RWPE2 (cell line): ENCODE measurements at regions not wholly inside any gene's neighbourhood (a gene's known extent, or its start where the extent isn't known, plus 50 kb on each side); places are given as distances from the start of the nearest gene placed in this dataset.

Source experiments
- ATAC-seq: fragments of 200-7000 bp; cut with Tn5 transposase; 3 replicates; pipeline ENCODE4 v1.9.1; 2021; ENCODE audit warnings: low read depth
- DNase-seq: peaks from one replicate; pipeline ENCODE4 v3.0.0-alpha.2; 2020; ENCODE audit warnings: low spot score
- H3K27ac ChIP-seq: fragments of 450-650 bp; 2 replicates; pipeline ENCODE4 v1.5.1; 2017; ENCODE audit warnings: mild to moderate bottlenecking; ENCODE audit not compliant: poor library complexity, severe bottlenecking
- H3K27me3 ChIP-seq: fragments of 250-450 bp; sonication (Bioruptor Pico); 2 replicates; pipeline ENCODE4 v1.5.1; 2021; ENCODE audit warnings: mild to moderate bottlenecking, moderate library complexity; ENCODE audit not compliant: insufficient read depth, poor library complexity, severe bottlenecking
- H3K36me3 ChIP-seq: fragments of 250-450 bp; sonication (Bioruptor Pico); 2 replicates; pipeline ENCODE4 v1.5.1; 2020; ENCODE audit warnings: low read depth, mild to moderate bottlenecking, moderate library complexity
- H3K4me1 ChIP-seq: fragments of 250-450 bp; sonication (Bioruptor Pico); 2 replicates; pipeline ENCODE4 v1.5.1; 2021; ENCODE audit warnings: mild to moderate bottlenecking, moderate library complexity; ENCODE audit not compliant: insufficient read depth, poor library complexity, severe bottlenecking
- H3K4me3 ChIP-seq: fragments of 250-450 bp; sonication (Bioruptor Pico); 2 replicates; pipeline ENCODE4 v1.5.1; 2021; ENCODE audit warnings: mild to moderate bottlenecking, moderate library complexity; ENCODE audit not compliant: severe bottlenecking
- H3K9me3 ChIP-seq: fragments of 250-450 bp; sonication (Bioruptor Pico); 2 replicates; pipeline ENCODE4 v1.5.1; 2021; ENCODE audit warnings: mild to moderate bottlenecking, moderate library complexity; ENCODE audit not compliant: severe bottlenecking
- CTCF ChIP-seq: fragments of 450-650 bp; IDR thresholded peaks from one replicate; pipeline ENCODE4 v1.5.1; 2017; ENCODE audit warnings: mild to moderate bottlenecking, moderate library complexity; ENCODE audit not compliant: poor library complexity, severe bottlenecking

- DNase-seq: no peak
- no peaks in the 10 kb centered on the region for H3K36me3 ChIP-seq
- H3K27ac ChIP-seq: no peak overlapping the region
- no peaks in the 10 kb centered on the region for H3K27me3 ChIP-seq
- peak; percentile 73 for ATAC-seq
- no peaks in the 10 kb centered on the region for H3K9me3 ChIP-seq
- H3K4me3 ChIP-seq: no peak overlapping the region
- peaks cover 8% of the 10 kb centered on the region for H3K4me1 ChIP-seq
- no peak for TF ChIP-seq CTCF
These were observed 236.0 kb upstream of the ZNF717 start for GRCh38 chr3:76021376-76021775.

GRCh38 chr3:76024640-76025039 is 239.3 kb upstream of the ZNF717 start:
- peak; percentile 66; the same call in 1 of the 3 replicates for ATAC-seq
- H3K4me1 ChIP-seq: peaks cover 8% of the 10 kb centered on the region
- peak; percentile 82 for TF ChIP-seq CTCF
- no peak overlapping the region for H3K27ac ChIP-seq
- H3K27me3 ChIP-seq: no peaks in the 10 kb centered on the region
- no peaks in the 10 kb centered on the region for H3K36me3 ChIP-seq
- no peak overlapping the region for H3K4me3 ChIP-seq
- H3K9me3 ChIP-seq: no peaks in the 10 kb centered on the region
- no peak for DNase-seq

- no peak overlapping the region for H3K27ac ChIP-seq
- H3K9me3 ChIP-seq: no peaks in the 10 kb centered on the region
- no peaks in the 10 kb centered on the region for H3K36me3 ChIP-seq
- no peak overlapping the region for H3K4me3 ChIP-seq
- DNase-seq (no peak), ATAC-seq (no peak)
- no peaks in the 10 kb centered on the region for H3K27me3 ChIP-seq
- no peak for TF ChIP-seq CTCF
- H3K4me1 ChIP-seq: peaks cover 8% of the 10 kb centered on the region
These were observed 240.2 kb upstream of the ZNF717 start for GRCh38 chr3:76025561-76025960.

GRCh38 chr3:76026379-76026778 is 241.0 kb upstream of the ZNF717 start:
- TF ChIP-seq CTCF: no peak
- peaks cover 3% of the 10 kb centered on the region for H3K4me1 ChIP-seq
- no peak overlapping the region for H3K4me3 ChIP-seq
- no peaks in the 10 kb centered on the region for H3K36me3 ChIP-seq
- H3K27me3 ChIP-seq: no peaks in the 10 kb centered on the region
- ATAC-seq: no peak
- no peak overlapping the region for H3K27ac ChIP-seq
- no peak for DNase-seq
- no peaks in the 10 kb centered on the region for H3K9me3 ChIP-seq

- H3K27ac ChIP-seq: no peak overlapping the region
- DNase-seq (no peak), ATAC-seq (no peak)
- H3K27me3 ChIP-seq: no peaks in the 10 kb centered on the region
- no peaks in the 10 kb centered on the region for H3K4me1 ChIP-seq
- H3K36me3 ChIP-seq: no peaks in the 10 kb centered on the region
- H3K9me3 ChIP-seq: no peaks in the 10 kb centered on the region
- H3K4me3 ChIP-seq: no peak overlapping the region
- no peak for TF ChIP-seq CTCF
These were observed 243.4 kb upstream of the ZNF717 start for GRCh38 chr3:76028774-76029173.
